Fibroblast of lung (primary cell): ENCODE measurements at regions not wholly inside any gene's neighbourhood (a gene's known extent, or its start where the extent isn't known, plus 50 kb on each side); places are given as distances from the start of the nearest gene placed in this dataset.

Experiments
- DNase-seq, 2 donors: peaks; one replicate each; pipeline versions ENCODE4 v3.0.0 to v3.0.0-alpha.2; 2010; ENCODE audit warnings: low read depth in 2 of 2
- H2AFZ ChIP-seq: 2 replicates; pipeline ENCODE4 v1.5.1; 2012; ENCODE audit warnings: low read length, control low read depth, inconsistent platforms
- H3K27ac ChIP-seq: 2 replicates; pipeline ENCODE4 v1.5.1; 2011; ENCODE audit warnings: low read length, control low read depth; ENCODE audit not compliant: insufficient read depth
- H3K27me3 ChIP-seq: 2 replicates; pipeline ENCODE4 v1.5.1; 2011; ENCODE audit warnings: mild to moderate bottlenecking, low read length; ENCODE audit not compliant: control insufficient read depth, insufficient read depth
- H3K36me3 ChIP-seq: 2 replicates; pipeline ENCODE4 v1.5.1; 2011; ENCODE audit warnings: low read length; ENCODE audit not compliant: control insufficient read depth, insufficient read depth
- H3K4me1 ChIP-seq: 2 replicates; pipeline ENCODE4 v1.5.1; 2011; ENCODE audit warnings: low read length; ENCODE audit not compliant: control insufficient read depth, insufficient read depth; ENCODE audit errors: extremely low read depth
- H3K4me2 ChIP-seq: 2 replicates; pipeline ENCODE4 v1.5.1; 2011; ENCODE audit warnings: low read length, control low read depth; ENCODE audit not compliant: insufficient read depth; ENCODE audit errors: extremely low read depth
- H3K4me3 ChIP-seq, 4 experiments: fragments of 200-600 bp in 1 of 4; sonication (generic) in 1 of 4; replicated peaks in 1 of 4; 2 replicates each; pipeline ENCODE4 v1.5.1; 2011 to 2016; ENCODE audit warnings: low read length in 4 of 4, low read depth in 3 of 4, mild to moderate bottlenecking in 3 of 4, control low read depth in 2 of 4, inconsistent platforms in 1 of 4, mixed read lengths in 1 of 4; ENCODE audit not compliant: insufficient read depth in 1 of 4; ENCODE audit errors: control extremely low read depth in 1 of 4
- H3K79me2 ChIP-seq: 2 replicates; pipeline ENCODE4 v1.5.1; 2012; ENCODE audit warnings: mild to moderate bottlenecking, low read length, inconsistent platforms; ENCODE audit not compliant: control insufficient read depth, insufficient read depth
- H3K9ac ChIP-seq: 2 replicates; pipeline ENCODE4 v1.5.1; 2011; ENCODE audit warnings: mild to moderate bottlenecking, low read length, control low read depth; ENCODE audit not compliant: insufficient read depth
- H3K9me3 ChIP-seq: 2 replicates; pipeline ENCODE4 v1.5.1; 2012; ENCODE audit warnings: low read depth, low read length; ENCODE audit not compliant: control insufficient read depth, insufficient read depth
- H4K20me1 ChIP-seq: 2 replicates; pipeline ENCODE4 v1.5.1; 2011; ENCODE audit warnings: low read length; ENCODE audit not compliant: control insufficient read depth, insufficient read depth; ENCODE audit errors: extremely low read depth
- CTCF ChIP-seq, 2 donors: IDR thresholded peaks in 1 of 2; conservative IDR thresholded peaks in 1 of 2; 1 replicate in 1 of 2; 2 replicates in 1 of 2; pipeline ENCODE4 v1.5.1; 2011 to 2012; ENCODE audit warnings: low read length in 2 of 2, control low read depth in 1 of 2, inconsistent platforms in 1 of 2, low read depth in 1 of 2, mild to moderate bottlenecking in 1 of 2
- EZH2 ChIP-seq: IDR thresholded peaks from 2 replicates; pipeline ENCODE4 v1.5.1; 2012; ENCODE audit warnings: low read length, control low read depth, mild to moderate bottlenecking; ENCODE audit errors: missing control alignments

- Histone ChIP-seq H4K20me1 (no peaks in the 10 kb centered on the region), H3K27ac (no peak overlapping the region), H3K36me3 (no peaks in the 10 kb centered on the region), H3K4me1 (no peaks in the 10 kb centered on the region), H3K9me3 (no peaks in the 10 kb centered on the region), H3K4me2 (no peak overlapping the region), H3K79me2 (no peaks in the 10 kb centered on the region), H3K9ac (no peak overlapping the region), H3K27me3 (no peaks in the 10 kb centered on the region), H2AFZ (no peak overlapping the region), H3K4me3 (no peak overlapping the region)
- no peak for DNase-seq
- TF ChIP-seq EZH2, result no peak
- no peak for TF ChIP-seq CTCF (conservative IDR thresholded peaks at IDR 0.05 in 1 of 2, IDR thresholded peaks at IDR 0.05 in 1 of 2; ENCODE audit: low read depth in 1 of 2, low read length in 2 of 2)
These were observed 154.0 kb downstream of the PAH start for GRCh38 chr12:102763061-102763460.

- Histone ChIP-seq H3K27ac (no peak overlapping the region), H3K4me1 (no peaks in the 10 kb centered on the region), H2AFZ (no peak overlapping the region), H4K20me1 (no peaks in the 10 kb centered on the region), H3K9ac (no peak overlapping the region), H3K79me2 (no peaks in the 10 kb centered on the region), H3K27me3 (no peaks in the 10 kb centered on the region), H3K9me3 (no peaks in the 10 kb centered on the region), H3K4me3 (no peak overlapping the region), H3K36me3 (no peaks in the 10 kb centered on the region), H3K4me2 (no peak overlapping the region)
- no peak for DNase-seq
- TF ChIP-seq CTCF (conservative IDR thresholded peaks at IDR 0.05 in 1 of 2, IDR thresholded peaks at IDR 0.05 in 1 of 2; ENCODE audit: low read depth in 1 of 2, low read length in 2 of 2) (no peak), EZH2 (no peak)
These were observed 156.7 kb downstream of the PAH start for GRCh38 chr12:102760322-102760721.

- DNase-seq, result no peak
- H4K20me1 ChIP-seq, result no peaks in the 10 kb centered on the region
- H3K79me2 ChIP-seq, result no peaks in the 10 kb centered on the region
- H3K4me2 ChIP-seq, result no peak overlapping the region
- H3K4me1 ChIP-seq, result no peaks in the 10 kb centered on the region
- no peak overlapping the region for H3K9ac ChIP-seq
- TF ChIP-seq CTCF (conservative IDR thresholded peaks at IDR 0.05 in 1 of 2, IDR thresholded peaks at IDR 0.05 in 1 of 2; ENCODE audit: low read depth in 1 of 2, low read length in 2 of 2) (no peak), EZH2 (no peak)
- no peak overlapping the region for H3K27ac ChIP-seq
- H3K27me3 ChIP-seq, result no peaks in the 10 kb centered on the region
- H3K4me3 ChIP-seq, result no peak overlapping the region
- no peak overlapping the region for H2AFZ ChIP-seq
- no peaks in the 10 kb centered on the region for H3K36me3 ChIP-seq
- no peaks in the 10 kb centered on the region for H3K9me3 ChIP-seq
These were observed 157.6 kb downstream of the PAH start for GRCh38 chr12:102759466-102759865.
